ENCODE measurements at regions not wholly inside any gene's neighbourhood (a gene's known extent, or its start where the extent isn't known, plus 50 kb on each side); places are given as distances from the start of the nearest gene placed in this dataset.

DNA sequence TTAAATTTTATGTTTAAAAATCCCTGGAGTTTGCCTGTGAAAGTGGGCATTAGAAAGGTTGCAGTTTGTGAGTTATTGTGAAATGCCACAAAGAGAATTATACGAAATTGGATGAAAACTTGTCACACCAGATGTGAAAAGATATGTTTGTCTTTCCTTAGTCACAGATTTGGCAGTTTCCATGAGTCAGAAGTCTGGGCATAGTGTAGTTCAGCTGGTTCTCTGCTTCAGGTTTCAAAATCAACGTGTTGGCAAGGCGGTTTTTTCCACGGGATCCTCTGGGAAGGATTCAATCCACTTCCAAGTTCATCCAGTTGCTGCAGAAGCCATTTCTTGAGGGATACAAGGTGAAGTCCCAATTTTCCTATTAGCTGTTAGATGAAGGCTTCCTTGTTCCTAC lies 658.0 kb upstream of the CDH2 start:
- TF ChIP-seq, protein P1, sequence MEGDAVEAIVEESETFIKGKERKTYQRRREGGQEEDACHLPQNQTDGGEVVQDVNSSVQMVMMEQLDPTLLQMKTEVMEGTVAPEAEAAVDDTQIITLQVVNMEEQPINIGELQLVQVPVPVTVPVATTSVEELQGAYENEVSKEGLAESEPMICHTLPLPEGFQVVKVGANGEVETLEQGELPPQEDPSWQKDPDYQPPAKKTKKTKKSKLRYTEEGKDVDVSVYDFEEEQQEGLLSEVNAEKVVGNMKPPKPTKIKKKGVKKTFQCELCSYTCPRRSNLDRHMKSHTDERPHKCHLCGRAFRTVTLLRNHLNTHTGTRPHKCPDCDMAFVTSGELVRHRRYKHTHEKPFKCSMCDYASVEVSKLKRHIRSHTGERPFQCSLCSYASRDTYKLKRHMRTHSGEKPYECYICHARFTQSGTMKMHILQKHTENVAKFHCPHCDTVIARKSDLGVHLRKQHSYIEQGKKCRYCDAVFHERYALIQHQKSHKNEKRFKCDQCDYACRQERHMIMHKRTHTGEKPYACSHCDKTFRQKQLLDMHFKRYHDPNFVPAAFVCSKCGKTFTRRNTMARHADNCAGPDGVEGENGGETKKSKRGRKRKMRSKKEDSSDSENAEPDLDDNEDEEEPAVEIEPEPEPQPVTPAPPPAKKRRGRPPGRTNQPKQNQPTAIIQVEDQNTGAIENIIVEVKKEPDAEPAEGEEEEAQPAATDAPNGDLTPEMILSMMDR (conservative IDR thresholded peaks at IDR 0.05; ENCODE audit: low read length): no peak
- TF ChIP-seq EZH2phosphoT487 (IDR thresholded peaks at IDR 0.05; ENCODE audit: borderline replicate concordance): no peak
